GM10266 (cell line): ENCODE measurements at regions not wholly inside any gene's neighbourhood (a gene's known extent, or its start where the extent isn't known, plus 50 kb on each side); places are given as distances from the start of the nearest gene placed in this dataset.
"Not testable (repeated sequence)": the region's sequence is repeated elsewhere in the genome, so short reads cannot be mapped to it uniquely, and the experiment has no call there.

ENCODE experiments used
- DNase-seq: peaks from one replicate; pipeline ENCODE4 v3.0.0; 2012; ENCODE audit errors: extremely low spot score
- TF ChIP-seq, protein P1 (sequence below): IDR thresholded peaks from 2 replicates; pipeline ENCODE4 v1.5.1; 2012; ENCODE audit warnings: mild to moderate bottlenecking, low read depth; ENCODE audit not compliant: control insufficient read depth, insufficient read depth; ENCODE audit errors: missing control alignments

DNA sequence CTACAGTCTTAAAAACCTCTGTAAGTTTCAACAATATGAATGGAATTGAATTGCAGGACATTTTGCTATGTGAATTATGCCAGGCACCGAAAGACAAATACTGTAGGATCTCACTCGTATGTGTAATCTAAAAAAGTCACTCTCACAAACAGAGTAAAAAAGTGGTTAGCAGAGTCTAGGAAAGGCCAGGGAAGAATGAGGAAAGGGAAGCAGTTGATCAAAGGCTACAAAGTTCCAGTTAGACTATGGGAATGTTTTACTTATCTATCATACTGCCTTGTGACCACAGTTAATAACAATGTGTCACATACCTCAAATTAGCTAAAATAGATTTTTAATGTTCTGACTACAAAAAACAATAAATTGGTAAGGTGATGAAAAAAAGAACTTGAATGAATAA is 565.4 kb upstream of the BRINP3 start:
- TF ChIP-seq, protein P1, sequence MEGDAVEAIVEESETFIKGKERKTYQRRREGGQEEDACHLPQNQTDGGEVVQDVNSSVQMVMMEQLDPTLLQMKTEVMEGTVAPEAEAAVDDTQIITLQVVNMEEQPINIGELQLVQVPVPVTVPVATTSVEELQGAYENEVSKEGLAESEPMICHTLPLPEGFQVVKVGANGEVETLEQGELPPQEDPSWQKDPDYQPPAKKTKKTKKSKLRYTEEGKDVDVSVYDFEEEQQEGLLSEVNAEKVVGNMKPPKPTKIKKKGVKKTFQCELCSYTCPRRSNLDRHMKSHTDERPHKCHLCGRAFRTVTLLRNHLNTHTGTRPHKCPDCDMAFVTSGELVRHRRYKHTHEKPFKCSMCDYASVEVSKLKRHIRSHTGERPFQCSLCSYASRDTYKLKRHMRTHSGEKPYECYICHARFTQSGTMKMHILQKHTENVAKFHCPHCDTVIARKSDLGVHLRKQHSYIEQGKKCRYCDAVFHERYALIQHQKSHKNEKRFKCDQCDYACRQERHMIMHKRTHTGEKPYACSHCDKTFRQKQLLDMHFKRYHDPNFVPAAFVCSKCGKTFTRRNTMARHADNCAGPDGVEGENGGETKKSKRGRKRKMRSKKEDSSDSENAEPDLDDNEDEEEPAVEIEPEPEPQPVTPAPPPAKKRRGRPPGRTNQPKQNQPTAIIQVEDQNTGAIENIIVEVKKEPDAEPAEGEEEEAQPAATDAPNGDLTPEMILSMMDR = no peak
- no peak for DNase-seq

DNA sequence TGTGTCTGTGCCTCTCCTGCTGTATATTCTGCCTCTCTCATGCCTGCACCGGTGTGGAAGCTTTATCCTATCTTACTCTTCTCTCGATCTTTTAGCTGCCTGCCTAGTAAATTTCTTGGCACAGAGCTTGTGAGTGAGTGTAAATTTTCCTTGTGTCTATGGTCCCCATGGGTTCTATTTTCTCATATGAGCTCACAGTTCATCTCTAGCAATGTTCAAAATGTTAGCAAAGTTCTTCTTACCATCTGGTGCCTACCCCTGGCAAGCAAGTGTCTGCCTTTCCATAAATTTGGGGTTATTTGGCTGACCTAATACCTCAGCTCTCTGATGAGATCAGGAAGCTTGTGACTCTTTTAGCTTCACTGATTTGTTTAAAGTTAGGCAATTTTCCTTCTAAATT is 572.1 kb upstream of the BRINP3 start:
- TF ChIP-seq, protein P1 = no peak
- DNase-seq = no peak

DNA sequence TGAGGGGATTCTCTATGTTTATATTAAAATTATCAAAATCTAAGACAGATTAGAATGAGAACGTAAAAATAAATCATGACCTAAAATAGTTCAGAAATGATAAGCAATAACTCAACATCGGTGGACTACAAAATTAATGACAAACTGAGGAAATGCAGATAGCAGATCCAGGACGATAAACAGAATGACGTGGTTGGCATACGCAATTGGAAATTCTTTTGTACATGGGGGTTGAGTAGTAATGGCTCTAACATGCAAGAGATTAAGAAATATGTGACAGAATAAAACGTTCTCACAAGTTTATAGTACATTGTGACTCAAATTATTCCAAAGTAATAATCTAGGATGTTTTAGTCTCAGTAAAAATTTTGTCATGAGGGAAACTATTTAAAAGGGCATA is 575.2 kb upstream of the BRINP3 start:
- no peak for DNase-seq
- TF ChIP-seq, protein P1 = no peak

DNA sequence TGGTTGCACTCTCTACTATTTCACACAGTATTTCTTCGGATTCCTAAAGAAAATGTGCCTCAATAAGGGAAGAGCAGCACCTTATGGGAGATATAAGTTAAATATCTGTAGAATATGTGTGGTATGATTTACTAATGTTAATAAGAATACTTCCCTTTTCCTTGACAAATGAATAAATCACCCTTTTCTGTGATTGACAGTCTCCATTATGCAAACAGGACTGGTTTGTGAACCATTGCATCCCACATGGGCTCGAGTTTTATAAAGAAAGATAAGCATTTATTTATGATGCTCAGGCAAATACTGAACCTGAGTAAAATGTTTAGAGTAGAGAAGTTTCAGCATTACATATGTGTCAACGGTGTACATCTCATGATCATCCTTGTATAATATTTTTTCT is 587.7 kb upstream of the BRINP3 start:
- DNase-seq = no peak
- TF ChIP-seq, protein P1 = no peak

DNA sequence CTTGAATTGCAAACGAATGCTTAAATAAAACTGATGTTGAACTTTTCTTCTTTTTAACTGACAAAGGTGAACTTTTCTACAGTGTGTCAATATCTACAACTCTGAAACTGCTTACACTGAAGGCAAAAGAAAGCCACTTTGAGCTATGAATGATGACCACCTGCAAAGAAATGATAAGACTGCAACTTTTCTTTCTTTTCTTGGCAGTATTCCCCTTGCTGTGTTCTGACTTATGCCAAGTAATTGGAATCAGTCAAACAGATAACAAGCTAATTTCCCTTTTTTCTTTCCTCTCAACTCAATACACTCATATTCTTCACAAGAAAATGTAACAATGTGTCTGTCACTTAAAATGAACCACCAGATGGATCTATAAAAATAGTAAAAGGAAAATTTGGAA is 588.1 kb upstream of the BRINP3 start:
- no peak for DNase-seq
- TF ChIP-seq, protein P1 = no peak

DNA sequence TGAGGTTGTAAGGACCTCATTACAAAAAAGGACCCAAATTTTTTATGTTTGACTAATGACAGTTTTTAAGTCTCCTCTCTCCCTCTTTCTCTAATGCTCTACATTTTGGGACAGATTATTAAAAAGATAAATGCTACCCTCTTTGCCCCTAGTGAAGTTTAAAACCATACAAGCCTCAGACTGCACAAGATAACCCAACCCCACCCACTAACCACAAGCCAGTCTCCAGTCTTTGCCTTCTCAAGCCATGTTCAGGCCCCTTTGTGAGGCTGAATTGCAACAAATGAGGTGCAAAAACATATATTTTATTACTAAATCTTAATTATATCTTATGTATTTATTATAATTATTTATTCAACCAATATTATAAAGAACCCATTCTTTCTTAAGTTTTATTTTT is 597.2 kb upstream of the BRINP3 start:
- DNase-seq = no peak
- TF ChIP-seq, protein P1 = no peak

DNA sequence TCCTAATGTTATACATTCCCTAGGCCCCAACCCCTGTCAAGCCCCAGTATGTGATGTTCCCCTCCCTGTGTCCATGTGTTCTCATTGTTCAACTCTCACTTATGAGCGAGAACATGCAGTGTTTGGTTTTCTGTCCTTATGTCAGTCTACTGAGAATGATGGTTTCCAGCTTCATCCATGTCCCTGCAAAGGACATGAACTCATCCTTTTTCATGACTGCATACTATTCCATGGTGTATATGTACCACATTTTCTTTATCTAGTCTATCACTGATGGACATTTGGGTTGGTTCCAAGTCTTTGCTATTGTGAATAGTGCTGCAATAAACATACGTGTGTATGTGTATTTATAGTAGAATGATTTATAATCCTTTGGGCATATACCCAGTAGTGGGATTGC is 605.4 kb upstream of the BRINP3 start:
- not testable (repeated sequence) for DNase-seq

DNA sequence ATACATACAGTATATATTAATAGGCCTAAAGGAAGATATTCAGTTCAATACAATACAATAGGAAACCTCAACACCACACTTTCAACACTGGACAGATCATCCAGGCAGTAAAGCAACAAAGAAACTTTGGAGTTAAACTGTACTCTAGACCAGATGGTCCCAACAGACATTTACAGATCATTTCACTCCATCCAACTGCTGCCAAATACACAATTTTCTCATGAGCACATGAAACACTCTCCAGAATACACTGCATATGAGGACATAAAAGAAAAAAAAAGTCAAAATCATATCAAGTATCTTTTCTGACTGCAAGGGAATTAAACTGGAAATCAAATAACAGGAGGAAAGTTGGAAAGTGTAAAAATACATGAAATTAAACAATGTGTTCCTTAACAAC is 607.5 kb upstream of the BRINP3 start:
- no peak for DNase-seq
- TF ChIP-seq, protein P1 = no peak
